ENCODE measurements at regions not wholly inside any gene's neighbourhood (a gene's known extent, or its start where the extent isn't known, plus 50 kb on each side); places are given as distances from the start of the nearest gene placed in this dataset.

DNA sequence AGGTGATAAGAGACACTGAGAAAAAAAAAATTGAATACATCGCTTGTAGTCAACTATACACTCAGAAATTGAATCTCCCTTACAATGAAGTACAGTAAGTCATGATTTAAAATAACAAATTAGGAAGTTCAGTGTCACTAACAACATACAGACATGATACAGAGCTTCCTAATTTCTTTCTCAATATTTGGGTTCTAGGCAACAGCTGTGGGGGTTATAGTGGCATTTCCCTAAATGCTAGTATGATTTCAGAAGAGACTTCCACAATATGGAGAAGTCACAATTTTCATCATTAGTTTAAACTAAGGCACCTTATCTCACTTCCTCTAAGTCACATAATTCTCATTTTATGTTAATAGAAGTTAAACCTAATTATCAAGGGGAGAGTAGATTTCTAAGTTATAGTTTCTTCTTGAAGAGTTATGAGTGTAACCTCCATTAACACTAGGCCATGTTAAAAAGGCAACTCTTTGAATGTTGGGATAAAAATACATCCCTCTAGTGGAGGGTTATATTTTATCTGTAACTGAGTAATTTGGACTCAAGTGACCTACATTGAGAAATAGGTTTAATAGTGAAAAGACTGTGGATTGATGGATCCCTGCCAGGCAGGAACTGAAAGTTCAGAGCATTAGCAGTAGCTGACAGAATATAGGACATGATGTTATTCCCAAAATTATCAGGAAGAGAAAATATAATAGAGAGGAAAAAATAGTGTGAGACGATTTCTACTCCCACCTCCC is 286.0 kb upstream of the SUCLG2 start:
- peak; percentile 53 for DNase-seq

- peak; percentile 60 for DNase-seq
Observed at GRCh38 chr3:67937498-67938118, 283.2 kb upstream of the SUCLG2 start.

- DNase-seq = peak; percentile 74
Observed at GRCh38 chr3:67930394-67930793, 276.0 kb upstream of the SUCLG2 start.

GRCh38 chr3:67923796-67924195 is 269.4 kb upstream of the SUCLG2 start:
- peak; percentile 14 for DNase-seq

DNA sequence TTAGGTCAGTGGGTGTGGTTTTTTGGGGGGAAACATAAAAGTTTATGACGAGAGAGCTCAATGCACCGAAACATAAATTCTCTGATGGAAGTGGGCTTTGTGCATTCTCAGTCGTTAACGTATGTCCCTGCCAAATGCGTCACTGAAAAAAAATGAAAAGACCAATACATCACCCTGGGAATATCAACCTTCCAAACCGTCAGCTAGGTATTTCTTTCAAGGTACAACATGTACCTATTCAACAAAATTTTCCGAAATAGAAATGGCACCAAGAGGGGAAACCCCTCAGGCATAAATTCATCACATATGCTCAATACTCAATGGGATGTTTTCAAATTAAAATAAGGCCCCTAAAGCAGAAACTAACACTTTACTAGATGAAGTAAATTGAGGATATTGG is 266.6 kb upstream of the SUCLG2 start:
- no peak for DNase-seq

DNA sequence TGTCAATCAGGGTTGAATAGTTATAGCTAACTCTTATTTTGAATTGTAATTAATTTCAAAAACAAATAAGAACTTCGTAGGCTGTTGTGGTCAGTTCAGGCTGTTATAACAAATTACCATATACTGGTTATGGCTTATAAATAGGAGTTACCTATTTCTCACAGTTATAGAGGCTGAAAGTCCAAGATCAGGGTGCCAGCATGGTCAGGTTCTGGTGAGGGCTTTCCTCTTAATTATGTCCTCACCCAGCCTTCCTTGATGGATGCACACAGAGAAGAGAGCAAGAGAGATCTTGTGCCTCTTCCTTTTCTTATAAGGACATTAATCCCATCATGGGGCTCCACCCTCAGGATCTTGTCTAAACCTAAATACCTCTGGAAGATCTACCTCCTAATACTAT is 265.9 kb upstream of the SUCLG2 start:
- DNase-seq = no peak

- DNase-seq = no peak
Observed at GRCh38 chr3:67916353-67916752, 261.9 kb upstream of the SUCLG2 start.

- DNase-seq = no peak
Observed at GRCh38 chr3:67907735-67908134, 253.3 kb upstream of the SUCLG2 start.

DNA sequence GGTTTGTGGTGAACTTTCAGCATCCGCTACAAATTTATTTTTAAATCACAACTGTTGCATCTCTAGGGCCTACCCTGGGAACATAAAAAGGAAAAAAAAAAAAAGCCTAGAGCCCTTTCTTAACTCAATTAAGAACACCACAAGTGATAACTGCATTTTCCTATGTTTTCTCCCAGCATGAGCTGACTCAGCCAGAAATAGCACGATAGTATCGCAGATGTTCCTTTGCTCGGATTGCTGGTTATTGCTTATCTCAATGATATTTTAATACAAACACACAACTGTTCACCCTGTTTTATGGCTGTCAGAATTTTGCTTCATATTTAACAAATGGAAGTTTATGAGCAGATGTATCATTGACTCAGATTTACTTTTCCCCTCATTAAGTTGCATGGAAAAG is 251.8 kb upstream of the SUCLG2 start:
- no peak for DNase-seq

DNA sequence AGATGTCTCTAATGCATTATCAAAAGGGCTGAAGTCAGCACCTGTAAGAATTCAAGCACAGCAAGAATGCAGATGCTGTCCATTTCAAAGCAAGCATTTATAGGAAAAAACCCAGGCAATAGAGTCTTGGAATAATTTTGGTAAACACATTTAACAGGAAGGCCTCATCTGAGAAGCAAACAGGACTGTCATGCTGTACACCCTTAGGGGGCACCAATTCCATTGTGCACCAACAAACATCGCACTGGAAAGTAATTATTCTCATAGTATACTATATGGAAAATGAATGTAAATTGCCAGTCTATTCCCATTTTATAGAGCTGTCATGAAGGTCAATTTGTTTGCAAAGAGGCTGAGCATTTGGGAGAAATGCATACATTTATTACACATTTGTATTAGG is 247.3 kb upstream of the SUCLG2 start:
- DNase-seq = no peak

DNA sequence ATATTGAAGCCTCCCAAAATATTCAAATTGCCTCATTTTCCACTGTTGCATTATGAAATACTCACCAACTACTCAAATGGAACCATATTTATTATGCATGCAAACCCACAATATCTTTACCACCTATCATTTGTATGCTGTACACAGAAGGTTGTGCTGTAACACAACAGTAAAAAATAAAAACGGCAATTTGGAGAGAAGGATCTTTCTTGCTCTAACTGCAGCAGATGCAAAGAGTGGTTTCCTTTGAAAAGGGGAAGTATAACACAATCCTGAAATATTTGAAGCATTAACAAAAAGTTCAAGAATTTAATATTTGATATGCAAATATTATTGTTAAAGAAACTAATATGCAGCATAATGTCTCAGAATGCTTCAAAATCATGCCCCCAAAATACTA is 244.5 kb upstream of the SUCLG2 start:
- DNase-seq = no peak

- no peak for DNase-seq
Observed at GRCh38 chr3:67897351-67898336, 243.2 kb upstream of the SUCLG2 start.

DNA sequence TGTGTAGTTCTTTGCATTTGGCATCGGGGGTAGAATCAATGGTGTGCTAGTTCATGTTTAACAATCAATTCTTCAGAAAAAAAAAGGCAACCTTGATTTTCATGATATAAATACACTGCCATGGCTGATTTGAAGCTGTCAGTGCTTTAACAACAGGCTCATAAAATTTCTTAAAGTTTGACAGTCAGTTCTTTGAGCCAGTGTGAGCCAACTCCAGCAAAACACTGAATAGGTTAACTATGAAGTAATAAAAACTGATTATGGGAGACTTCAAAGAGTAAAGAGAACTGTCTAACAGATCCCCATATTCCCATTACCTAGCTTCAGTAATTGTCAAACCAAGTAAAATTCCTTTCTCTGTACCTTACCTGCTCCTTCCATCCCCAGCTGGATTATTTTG is 241.7 kb upstream of the SUCLG2 start:
- no peak for DNase-seq

- no peak for DNase-seq
Observed at GRCh38 chr3:67894510-67894909, 240.1 kb upstream of the SUCLG2 start.

- peak; percentile 27 for DNase-seq
Observed at GRCh38 chr3:67884345-67884744, 229.9 kb upstream of the SUCLG2 start.

DNA sequence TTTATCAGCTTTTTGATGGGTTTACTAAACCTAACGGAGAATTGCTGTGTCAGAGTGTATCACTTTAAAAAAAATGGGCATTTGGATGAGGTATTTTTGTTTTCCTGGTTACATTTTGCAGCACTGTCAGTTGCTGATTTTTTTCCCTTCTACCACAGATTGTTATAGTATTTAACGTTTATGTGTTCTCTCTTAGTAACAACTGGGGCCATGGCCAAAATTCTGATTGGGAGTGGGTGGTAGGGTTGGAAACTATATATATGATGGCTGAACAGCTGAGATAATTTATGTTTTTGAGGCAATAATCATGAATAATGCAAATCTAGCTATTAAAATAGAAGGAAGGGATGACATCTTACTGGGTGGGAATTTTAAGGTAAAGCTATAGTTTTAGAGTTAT is 229.4 kb upstream of the SUCLG2 start:
- no peak for DNase-seq

DNA sequence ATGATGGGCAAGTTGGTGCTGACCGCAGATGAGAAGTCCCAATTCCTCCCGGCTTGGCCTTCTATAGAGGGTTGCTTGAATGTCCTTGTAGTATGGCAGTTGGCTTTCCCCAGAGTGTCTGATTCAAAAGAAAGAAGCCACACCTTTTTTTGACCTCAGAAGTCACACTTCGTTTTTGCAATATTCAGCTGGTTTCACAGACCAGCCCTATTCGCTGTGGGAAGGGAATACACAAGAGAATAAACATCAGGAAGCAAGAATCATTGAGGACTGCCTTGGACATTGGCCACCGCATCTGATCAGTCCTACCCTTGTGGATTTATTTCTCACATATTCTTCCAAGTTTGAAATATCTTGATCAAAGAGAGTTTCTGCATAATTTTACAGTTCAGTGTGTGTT is 228.6 kb upstream of the SUCLG2 start:
- no peak for DNase-seq

DNA sequence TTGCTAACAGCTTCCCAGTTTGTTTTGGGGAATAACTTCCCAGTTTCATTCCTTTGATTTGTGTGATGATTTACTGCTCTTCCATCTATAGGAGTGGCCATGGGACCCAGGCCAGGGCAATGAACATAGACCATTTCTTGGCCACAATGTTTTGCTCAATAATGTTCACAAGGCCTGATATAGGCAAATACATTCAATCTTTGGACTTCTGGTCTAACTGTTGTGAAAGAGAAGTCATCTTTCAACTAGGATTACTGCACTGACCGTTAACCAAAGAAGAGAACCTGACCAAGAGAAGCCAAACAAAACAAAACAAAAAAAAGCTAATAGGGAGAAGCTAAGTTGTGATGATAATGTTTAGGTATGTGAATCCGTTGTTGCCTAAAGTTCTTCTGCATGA is 221.8 kb upstream of the SUCLG2 start:
- no peak for DNase-seq

DNA sequence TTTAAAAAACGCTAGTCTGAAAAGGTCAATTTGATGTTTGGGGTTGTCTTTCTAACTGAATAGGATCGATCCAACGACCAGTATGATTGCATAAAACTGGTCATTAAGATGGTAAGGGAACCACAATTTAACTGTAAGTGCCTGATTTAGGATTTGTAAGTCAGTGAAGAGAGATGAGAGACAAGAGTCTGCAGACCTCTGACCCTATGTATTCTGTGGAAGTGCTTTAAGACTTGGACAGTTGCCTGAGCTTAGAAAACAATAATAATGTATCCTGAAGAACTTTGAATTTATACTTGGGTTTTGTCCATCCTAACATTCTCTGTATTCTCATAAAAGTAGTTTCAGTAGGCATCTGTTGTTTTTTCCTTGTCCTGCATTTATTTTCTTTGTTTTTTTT is 221.4 kb upstream of the SUCLG2 start:
- no peak for DNase-seq

GRCh38 chr3:67875338-67875737 is 220.9 kb upstream of the SUCLG2 start:
- no peak for DNase-seq

- no peak for DNase-seq
Observed at GRCh38 chr3:67870477-67870876, 216.1 kb upstream of the SUCLG2 start.

- DNase-seq = peak; percentile 41
Observed at GRCh38 chr3:67866571-67866970, 212.2 kb upstream of the SUCLG2 start.

GRCh38 chr3:67864587-67865183 is 210.3 kb upstream of the SUCLG2 start:
- peak; percentile 66 for DNase-seq
